ENCODE measurements at regions not wholly inside any gene's neighbourhood (a gene's known extent, or its start where the extent isn't known, plus 50 kb on each side); places are given as distances from the start of the nearest gene placed in this dataset.
"Not testable (repeated sequence)": the region's sequence is repeated elsewhere in the genome, so short reads cannot be mapped to it uniquely, and the experiment has no call there.

DNA sequence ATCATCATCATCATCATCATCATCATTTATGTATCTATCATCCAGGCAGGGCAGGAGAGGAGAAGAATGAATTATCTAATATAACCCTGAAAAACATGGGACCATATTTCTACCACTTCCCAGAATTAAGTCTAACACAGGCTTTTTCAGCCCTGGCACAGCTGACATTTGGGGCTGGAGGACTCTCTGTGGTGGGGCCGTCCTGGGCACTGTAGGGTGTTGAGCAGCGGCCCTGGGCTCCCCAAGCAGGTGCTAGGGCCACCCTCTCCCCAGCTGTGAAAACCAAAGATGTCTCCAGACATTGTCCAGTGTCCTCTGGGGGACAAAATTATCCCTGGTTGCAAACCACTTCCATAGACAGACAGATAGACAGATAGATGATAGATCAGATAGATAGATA is 288.4 kb downstream of the CRLF2 start:
- Histone ChIP-seq H3K9me3 (peaks cover 0 to 16% (median 0%) of the 10 kb centered on the region in 3 donors), H3K4me3 (no peak overlapping the region), H3K36me3 (no peaks in the 10 kb centered on the region), H3K27me3 (peaks cover 4% of the 10 kb centered on the region), H3K4me1 (no peaks in the 10 kb centered on the region), H3K27ac (no peak overlapping the region)
- no peak for TF ChIP-seq POLR2AphosphoS5 (IDR thresholded peaks at IDR 0.05)
- TF ChIP-seq EP300 (IDR thresholded peaks at IDR 0.05), result no peak
- ATAC-seq, result no peak
- WGBS, 2 donors (ENCODE audit: low coverage in 1 of 2), result 40% methylated on average over 1 of the region's 2 CpGs; no CpG with 5 or more reads in 1 of the 2 donors

DNA sequence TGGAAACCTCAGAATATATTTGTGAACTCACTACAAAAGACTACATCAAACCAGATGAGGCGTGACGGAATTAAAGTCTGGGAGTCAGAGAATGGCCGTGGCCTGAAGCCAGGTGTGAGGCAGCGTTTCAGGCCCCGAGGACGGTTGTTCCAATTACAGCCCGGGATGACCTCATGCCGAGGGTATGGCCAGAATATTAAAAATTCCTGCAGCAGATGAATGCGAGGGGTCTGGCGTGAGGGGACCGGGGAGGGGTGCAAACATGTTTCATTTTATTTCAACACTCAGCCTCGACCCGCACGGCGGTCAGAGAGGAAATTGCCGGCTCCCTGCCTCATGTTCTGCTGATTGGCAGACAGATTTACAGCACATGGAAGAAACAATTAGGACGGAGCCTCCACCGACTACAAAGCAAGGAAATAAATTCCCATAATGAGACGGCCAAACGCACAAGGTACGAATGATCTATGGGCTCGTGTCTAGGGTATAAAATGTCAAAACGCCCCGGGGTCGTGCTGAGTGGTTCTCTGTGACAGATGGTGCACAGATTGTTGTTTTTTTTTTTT is 289.7 kb downstream of the SHOX start:
- TF ChIP-seq POLR2A (IDR thresholded peaks at IDR 0.05) (no peak), POLR2AphosphoS5 (IDR thresholded peaks at IDR 0.05) (no peak), EP300 (IDR thresholded peaks at IDR 0.05) (no peak)
- TF ChIP-seq, protein P1, sequence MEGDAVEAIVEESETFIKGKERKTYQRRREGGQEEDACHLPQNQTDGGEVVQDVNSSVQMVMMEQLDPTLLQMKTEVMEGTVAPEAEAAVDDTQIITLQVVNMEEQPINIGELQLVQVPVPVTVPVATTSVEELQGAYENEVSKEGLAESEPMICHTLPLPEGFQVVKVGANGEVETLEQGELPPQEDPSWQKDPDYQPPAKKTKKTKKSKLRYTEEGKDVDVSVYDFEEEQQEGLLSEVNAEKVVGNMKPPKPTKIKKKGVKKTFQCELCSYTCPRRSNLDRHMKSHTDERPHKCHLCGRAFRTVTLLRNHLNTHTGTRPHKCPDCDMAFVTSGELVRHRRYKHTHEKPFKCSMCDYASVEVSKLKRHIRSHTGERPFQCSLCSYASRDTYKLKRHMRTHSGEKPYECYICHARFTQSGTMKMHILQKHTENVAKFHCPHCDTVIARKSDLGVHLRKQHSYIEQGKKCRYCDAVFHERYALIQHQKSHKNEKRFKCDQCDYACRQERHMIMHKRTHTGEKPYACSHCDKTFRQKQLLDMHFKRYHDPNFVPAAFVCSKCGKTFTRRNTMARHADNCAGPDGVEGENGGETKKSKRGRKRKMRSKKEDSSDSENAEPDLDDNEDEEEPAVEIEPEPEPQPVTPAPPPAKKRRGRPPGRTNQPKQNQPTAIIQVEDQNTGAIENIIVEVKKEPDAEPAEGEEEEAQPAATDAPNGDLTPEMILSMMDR (IDR thresholded peaks at IDR 0.05), result no peak
- Histone ChIP-seq H3K36me3 (no peaks in the 10 kb centered on the region), H3K4me1 (no peaks in the 10 kb centered on the region), H3K4me3 (no peak overlapping the region), H3K27ac (no peak overlapping the region), H3K27me3 (peaks cover 4% of the 10 kb centered on the region), H3K9me3 (peaks cover 0 to 5% (median 0%) of the 10 kb centered on the region in 3 donors)
- no peak for ATAC-seq
- WGBS, 2 donors (ENCODE audit: low coverage in 1 of 2), result 43 to 77% methylated on average over 23 of the region's 25 CpGs

DNA sequence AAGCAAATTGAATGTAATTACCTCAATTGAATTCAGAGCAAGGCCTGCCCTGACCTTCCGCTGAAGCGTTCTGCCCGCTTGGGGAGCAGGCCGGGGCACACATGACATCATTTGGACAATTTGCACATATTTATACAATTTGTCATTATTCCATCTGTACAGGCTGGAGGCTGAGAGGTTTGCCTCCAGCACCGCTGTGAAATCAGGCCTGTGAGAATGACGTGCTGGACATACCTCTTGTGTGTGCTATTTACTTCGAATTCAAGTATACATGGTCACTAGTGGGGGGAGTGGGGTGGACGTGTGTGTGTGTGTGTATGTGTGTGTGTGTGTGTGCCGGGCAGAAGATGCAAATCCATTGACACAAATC is 285.6 kb downstream of the SHOX start:
- no peak for ATAC-seq
- H3K4me3 ChIP-seq, result no peak overlapping the region
- H3K4me1 ChIP-seq, result no peaks in the 10 kb centered on the region
- H3K9me3 ChIP-seq, result no peaks in the 10 kb centered on the region
- no peaks in the 10 kb centered on the region for H3K36me3 ChIP-seq
- peaks cover 11% of the 10 kb centered on the region for H3K27me3 ChIP-seq
- WGBS, 2 donors (ENCODE audit: low coverage in 1 of 2), result 41 to 50% methylated on average over 4 to 7 of the region's 9 CpGs
- no peak overlapping the region for H3K27ac ChIP-seq
- no peak for TF ChIP-seq EP300 (IDR thresholded peaks at IDR 0.05)

DNA sequence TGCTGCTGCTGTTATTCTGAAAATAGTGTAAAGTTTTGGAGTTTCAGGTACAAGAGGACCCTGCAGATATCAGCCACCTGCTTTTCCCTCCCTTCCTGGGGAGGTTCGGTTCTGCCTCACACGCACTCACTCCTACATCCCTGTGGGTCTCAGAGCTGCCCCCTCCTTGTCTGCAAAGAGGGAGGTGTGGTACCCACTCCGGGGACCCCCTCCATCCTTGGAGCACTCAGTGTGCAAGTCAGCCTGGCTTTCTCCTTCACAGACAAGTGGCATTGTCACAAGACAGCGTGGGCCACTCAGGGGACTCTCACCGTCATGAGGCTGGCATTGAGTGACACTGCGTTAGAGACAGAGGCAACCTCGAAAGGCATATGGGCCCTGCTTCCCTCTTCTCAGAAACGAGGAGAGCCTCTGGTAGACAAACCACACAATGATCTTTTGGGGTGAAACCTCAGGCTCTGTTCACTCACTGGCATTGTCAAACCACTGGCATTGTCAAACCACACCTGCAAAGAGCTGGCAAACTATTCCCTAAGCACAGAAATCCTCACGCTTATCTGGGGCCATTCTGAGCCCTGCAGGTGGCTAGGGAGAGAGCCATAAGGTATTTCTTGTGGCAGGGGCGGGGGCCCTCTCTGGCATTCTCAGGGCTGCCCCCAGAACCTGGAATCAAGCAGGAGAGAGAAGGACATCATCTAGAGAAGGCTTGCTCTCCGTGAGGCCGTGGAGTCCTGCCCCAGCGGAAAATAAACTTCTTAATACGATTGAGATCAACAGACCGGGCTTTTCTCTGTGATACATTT is 285.0 kb downstream of the SHOX start:
- TF ChIP-seq, protein P1 (IDR thresholded peaks at IDR 0.05), result no peak
- Histone ChIP-seq H3K9me3 (no peaks in the 10 kb centered on the region), H3K4me3 (no peak overlapping the region), H3K27me3 (peaks cover 11% of the 10 kb centered on the region), H3K36me3 (no peaks in the 10 kb centered on the region), H3K27ac (no peak overlapping the region), H3K4me1 (no peaks in the 10 kb centered on the region)
- no peak for ATAC-seq
- 56 to 74% methylated on average over 3 to 8 of the region's 15 CpGs for WGBS, 2 donors (ENCODE audit: low coverage in 1 of 2)

DNA sequence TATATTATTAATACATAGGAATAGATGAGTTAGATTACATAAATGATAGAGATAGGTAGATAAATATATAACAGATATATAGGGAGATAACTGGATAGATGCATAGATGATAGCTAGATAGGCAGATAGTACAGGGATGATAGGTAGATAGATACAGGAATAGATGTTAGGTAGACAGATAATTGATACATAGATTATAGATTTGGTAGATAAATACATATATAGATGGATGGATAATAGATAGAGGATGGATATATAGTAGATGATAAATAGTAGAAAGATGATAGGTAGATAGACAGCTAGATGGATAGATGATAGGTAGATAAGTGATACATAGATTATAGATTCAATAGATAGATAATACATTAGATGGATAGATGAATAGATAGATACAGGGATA is 283.6 kb downstream of the SHOX start:
- no peak overlapping the region for H3K27ac ChIP-seq
- H3K4me1 ChIP-seq, result no peaks in the 10 kb centered on the region
- no peak overlapping the region for H3K4me3 ChIP-seq
- no peak for ATAC-seq
- no peaks in the 10 kb centered on the region for H3K36me3 ChIP-seq
- H3K27me3 ChIP-seq, result peaks cover 11% of the 10 kb centered on the region
- peaks cover 0 to 6% (median 0%) of the 10 kb centered on the region in 3 donors for H3K9me3 ChIP-seq
- TF ChIP-seq, protein P1 (IDR thresholded peaks at IDR 0.05), result no peak
- no peak for TF ChIP-seq POLR2AphosphoS5 (IDR thresholded peaks at IDR 0.05)
- no peak for TF ChIP-seq POLR2A (IDR thresholded peaks at IDR 0.05)
- TF ChIP-seq EP300 (IDR thresholded peaks at IDR 0.05), result no peak

DNA sequence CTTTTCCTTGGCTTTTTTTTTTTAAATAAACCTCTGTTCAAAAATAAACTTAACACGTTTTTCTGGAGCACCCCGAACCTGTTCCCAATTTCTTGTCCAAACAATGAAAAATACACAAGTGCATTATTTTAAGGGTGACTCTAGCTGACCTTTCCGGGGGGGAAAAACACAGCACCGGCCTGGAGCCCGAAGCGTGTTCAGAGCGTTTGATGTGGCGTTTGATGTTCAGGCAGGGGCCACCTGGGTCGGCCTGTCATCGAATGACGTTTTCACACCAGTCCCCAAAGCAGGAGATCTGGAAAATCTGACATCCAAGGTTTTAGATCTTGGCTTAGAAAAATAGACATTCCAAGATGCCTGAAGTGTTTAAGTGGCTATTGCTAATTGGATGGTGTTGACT is 282.1 kb downstream of the SHOX start:
- no peak overlapping the region for H3K27ac ChIP-seq
- no peaks in the 10 kb centered on the region for H3K4me1 ChIP-seq
- no peak overlapping the region for H3K4me3 ChIP-seq
- no peak for ATAC-seq
- WGBS, 2 donors (ENCODE audit: low coverage in 1 of 2), result 40 to 60% methylated on average over 1 to 11 of the region's 11 CpGs
- H3K27me3 ChIP-seq, result peaks cover 11% of the 10 kb centered on the region
- no peaks in the 10 kb centered on the region for H3K36me3 ChIP-seq
- H3K9me3 ChIP-seq, result peaks cover 0 to 6% (median 0%) of the 10 kb centered on the region in 3 donors
- TF ChIP-seq POLR2A (IDR thresholded peaks at IDR 0.05) (no peak), EP300 (IDR thresholded peaks at IDR 0.05) (no peak), POLR2AphosphoS5 (IDR thresholded peaks at IDR 0.05) (no peak)
- TF ChIP-seq, protein P1 (IDR thresholded peaks at IDR 0.05), result no peak

DNA sequence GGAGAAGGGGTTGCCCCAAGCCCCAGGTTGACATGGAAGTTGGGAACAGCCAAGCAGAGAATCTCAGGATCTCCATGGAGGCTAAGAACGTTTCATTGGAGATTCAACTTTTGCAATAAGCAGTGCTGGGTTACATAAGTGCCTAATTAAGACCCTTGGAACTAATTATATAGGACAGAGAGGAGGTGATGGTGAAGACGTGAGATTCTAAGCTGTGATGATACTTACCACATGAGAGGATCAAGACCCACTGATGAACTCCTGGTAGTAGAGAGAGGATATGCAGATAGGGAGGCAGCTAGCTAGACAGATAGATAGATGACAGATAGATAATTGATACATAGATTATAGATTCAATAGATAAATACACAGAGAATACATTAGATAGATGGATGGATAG is 278.5 kb downstream of the SHOX start:
- WGBS, 2 donors (ENCODE audit: low coverage in 1 of 2), result 65 to 67% methylated on average over 2 of the region's 2 CpGs
- H3K4me1 ChIP-seq, H3K36me3 ChIP-seq, ATAC-seq, H3K9me3 ChIP-seq, H3K4me3 ChIP-seq, H3K27ac ChIP-seq: not testable (repeated sequence)
- peaks cover 11% of the 10 kb centered on the region for H3K27me3 ChIP-seq

All from gastroesophageal sphincter (tissue), 4 donors.